ENCODE measurements at regions not wholly inside any gene's neighbourhood (a gene's known extent, or its start where the extent isn't known, plus 50 kb on each side); places are given as distances from the start of the nearest gene placed in this dataset.
"Not testable (repeated sequence)": the region's sequence is repeated elsewhere in the genome, so short reads cannot be mapped to it uniquely, and the experiment has no call there.

GRCh38 chr10:36424502-36424901 is 700.9 kb upstream of the ANKRD30A start:
- 71 to 72% methylated on average over 2 of the region's 2 CpGs for WGBS, 2 donors
- intact Hi-C loops (cut with DNase I; ENCODE audit: low total_unique reads): no loop called here
- DNase-seq (ENCODE audit: low spot score in 2 of 2): no peak
- no peak overlapping the region for H3K4me3 ChIP-seq (ENCODE audit: low read depth, poor library complexity, severe bottlenecking)
- TF ChIP-seq POLR2A (IDR thresholded peaks at IDR 0.05): no peak
- no peak for TF ChIP-seq CTCF (IDR thresholded peaks at IDR 0.05)

GRCh38 chr10:36423821-36424248 is 701.6 kb upstream of the ANKRD30A start:
- 55 to 59% methylated on average over 3 of the region's 3 CpGs for WGBS, 2 donors
- no peak for TF ChIP-seq CTCF (IDR thresholded peaks at IDR 0.05)
- TF ChIP-seq POLR2A (IDR thresholded peaks at IDR 0.05): no peak
- intact Hi-C loops (cut with DNase I; ENCODE audit: low total_unique reads): no loop called here
- no peak for DNase-seq (ENCODE audit: low spot score in 2 of 2)
- no peak overlapping the region for H3K4me3 ChIP-seq (ENCODE audit: low read depth, poor library complexity, severe bottlenecking)

GRCh38 chr10:36421992-36422391 is 703.4 kb upstream of the ANKRD30A start:
- intact Hi-C loops (cut with DNase I; ENCODE audit: low total_unique reads): no loop called here
- TF ChIP-seq CTCF (IDR thresholded peaks at IDR 0.05) (no peak), POLR2A (IDR thresholded peaks at IDR 0.05) (no peak)
- H3K4me3 ChIP-seq (ENCODE audit: low read depth, poor library complexity, severe bottlenecking): no peak overlapping the region
- no peak for DNase-seq (ENCODE audit: low spot score in 2 of 2)

- DNase-seq (ENCODE audit: low spot score in 2 of 2): no peak
- intact Hi-C loops (cut with DNase I; ENCODE audit: low total_unique reads): no loop called here
- TF ChIP-seq CTCF (IDR thresholded peaks at IDR 0.05) (no peak), POLR2A (IDR thresholded peaks at IDR 0.05) (no peak)
- no peak overlapping the region for H3K4me3 ChIP-seq (ENCODE audit: low read depth, poor library complexity, severe bottlenecking)
- 37 to 45% methylated on average over 1 of the region's 1 CpG for WGBS, 2 donors
Measured at GRCh38 chr10:36416513-36416912, 708.9 kb upstream of the ANKRD30A start.

GRCh38 chr10:36412942-36413341 is 712.5 kb upstream of the ANKRD30A start:
- intact Hi-C loops (cut with DNase I; ENCODE audit: low total_unique reads): no loop called here
- no peak for TF ChIP-seq POLR2A (IDR thresholded peaks at IDR 0.05)
- no peak for TF ChIP-seq CTCF (IDR thresholded peaks at IDR 0.05)
- DNase-seq (ENCODE audit: low spot score in 2 of 2): no peak
- H3K4me3 ChIP-seq (ENCODE audit: low read depth, poor library complexity, severe bottlenecking): no peak overlapping the region
- WGBS, 2 donors: 71 to 88% methylated on average over 1 of the region's 1 CpG

- intact Hi-C loops (cut with DNase I; ENCODE audit: low total_unique reads); DNase-seq (ENCODE audit: low spot score in 2 of 2); H3K4me3 ChIP-seq (ENCODE audit: low read depth, poor library complexity, severe bottlenecking): not testable (repeated sequence)
- 66 to 72% methylated on average over 8 of the region's 8 CpGs for WGBS, 2 donors
Measured at GRCh38 chr10:36400238-36400637, 725.2 kb upstream of the ANKRD30A start.

All from lower leg skin (tissue), 4 donors.